8988T (cell line): ENCODE measurements at regions not wholly inside any gene's neighbourhood (a gene's known extent, or its start where the extent isn't known, plus 50 kb on each side); places are given as distances from the start of the nearest gene placed in this dataset.
"Not testable (repeated sequence)": the region's sequence is repeated elsewhere in the genome, so short reads cannot be mapped to it uniquely, and the experiment has no call there.

Source experiments
- DNase-seq: peaks from one replicate; pipeline ENCODE4 v3.0.0; 2011

DNA sequence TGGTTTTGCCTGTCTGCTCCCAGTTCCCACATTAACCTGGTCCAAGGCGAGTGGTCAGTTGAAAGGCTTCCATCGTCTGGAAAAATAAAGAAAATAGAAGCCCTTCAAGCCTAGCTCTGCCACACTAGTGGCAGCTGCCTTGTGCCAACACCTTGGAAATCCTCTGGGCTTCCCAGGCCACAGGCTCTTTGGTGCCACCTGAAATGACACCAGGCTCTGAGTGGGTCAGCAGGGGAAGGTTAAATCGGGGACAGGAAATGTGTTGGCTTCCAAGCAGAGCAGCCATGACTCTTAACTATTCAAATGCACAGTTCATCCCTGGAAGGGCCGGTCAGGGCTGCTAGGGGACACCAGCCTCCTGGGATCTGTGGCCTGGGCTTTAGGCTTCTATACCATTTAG lies 558.7 kb downstream of the MATN1 start:
- DNase-seq = no peak

DNA sequence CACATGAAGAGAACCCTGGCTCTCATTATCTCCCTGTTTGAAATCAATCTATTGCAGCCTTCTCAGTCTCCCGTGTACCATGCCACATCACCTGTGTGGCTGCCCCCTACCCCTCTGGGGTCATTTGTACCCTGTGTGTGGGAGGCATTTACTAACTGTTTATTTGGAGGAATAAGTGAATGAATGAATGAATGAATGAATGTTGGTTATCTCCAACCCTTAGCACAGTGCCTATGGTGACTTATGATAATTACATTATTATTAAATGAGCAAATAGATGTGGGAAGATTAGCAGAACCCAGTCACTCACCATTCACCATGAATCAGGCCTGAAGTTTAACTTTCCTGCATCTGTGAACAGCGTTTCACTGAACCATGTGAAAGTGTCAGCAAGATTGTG lies 560.8 kb downstream of the MATN1 start:
- no peak for DNase-seq

DNA sequence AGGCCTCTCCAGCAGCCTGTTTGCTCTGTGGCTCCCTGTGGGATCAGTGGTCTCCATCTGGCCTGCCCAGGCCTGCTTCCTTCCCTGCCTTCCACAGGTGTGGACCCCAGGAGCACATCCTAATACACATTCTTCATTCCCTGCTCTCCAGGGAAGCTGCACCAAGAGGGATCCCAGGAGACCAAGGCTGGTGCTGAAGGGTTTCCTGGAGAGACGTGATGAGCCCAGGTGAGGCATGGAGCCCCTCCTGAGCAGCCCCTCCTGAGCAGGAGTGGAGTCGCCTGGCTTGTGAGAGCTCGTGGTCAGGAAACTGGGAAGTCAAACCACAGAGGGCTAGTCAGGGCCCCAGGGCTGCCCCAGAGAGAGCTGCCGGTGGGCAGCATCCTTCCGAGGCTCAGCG lies 561.4 kb downstream of the MATN1 start:
- DNase-seq = no peak

DNA sequence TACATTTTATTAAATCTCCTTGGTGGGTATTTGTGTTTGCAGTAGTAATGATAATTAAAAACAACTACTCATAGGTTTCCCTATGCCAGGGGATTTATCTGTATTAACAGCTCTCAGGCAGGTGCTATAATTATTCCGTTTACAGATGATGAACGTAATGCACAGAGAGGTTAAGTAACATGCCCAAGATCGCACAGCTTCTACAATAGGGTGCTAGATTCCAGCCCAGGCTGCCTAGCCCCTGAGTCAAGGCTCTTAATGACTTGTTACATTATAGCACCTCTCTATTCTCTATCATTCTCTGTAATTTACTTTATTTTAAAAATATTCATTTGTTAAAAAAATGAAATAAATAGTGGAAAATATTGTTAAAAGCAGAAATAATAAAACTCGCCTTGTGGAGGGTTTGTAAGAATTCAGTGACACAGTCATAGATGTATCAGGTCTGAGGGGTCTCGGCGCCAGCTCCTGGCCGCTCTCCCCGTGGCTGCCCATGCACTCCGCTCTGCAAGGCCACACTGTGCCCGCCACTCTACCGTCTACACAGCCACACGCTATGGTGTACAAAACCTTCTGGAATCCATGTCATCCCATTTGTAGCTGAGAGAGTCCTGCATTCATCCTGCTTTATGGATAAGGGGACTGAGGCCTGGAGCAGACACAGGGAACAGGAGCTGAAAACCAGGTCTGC lies 562.2 kb downstream of the MATN1 start:
- no peak for DNase-seq

DNA sequence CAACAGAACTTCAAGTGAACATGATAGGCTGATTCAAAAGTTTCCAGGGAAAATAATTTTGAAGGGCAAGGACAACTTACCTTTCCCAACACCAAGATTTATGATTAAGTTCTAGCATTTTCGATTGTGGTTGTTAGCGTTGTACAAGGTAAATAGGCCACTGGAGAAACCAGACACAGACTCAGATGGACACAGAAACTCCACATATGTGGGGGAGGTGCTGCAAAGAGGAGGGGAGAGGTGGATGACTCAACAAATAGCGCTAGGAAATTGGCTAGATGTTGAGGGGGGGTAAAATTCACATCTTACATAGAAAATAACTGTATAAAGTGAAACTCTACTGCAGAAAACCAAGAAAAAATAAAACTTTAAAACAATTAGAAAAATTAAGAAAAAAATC lies 564.4 kb downstream of the MATN1 start:
- DNase-seq = no peak

DNA sequence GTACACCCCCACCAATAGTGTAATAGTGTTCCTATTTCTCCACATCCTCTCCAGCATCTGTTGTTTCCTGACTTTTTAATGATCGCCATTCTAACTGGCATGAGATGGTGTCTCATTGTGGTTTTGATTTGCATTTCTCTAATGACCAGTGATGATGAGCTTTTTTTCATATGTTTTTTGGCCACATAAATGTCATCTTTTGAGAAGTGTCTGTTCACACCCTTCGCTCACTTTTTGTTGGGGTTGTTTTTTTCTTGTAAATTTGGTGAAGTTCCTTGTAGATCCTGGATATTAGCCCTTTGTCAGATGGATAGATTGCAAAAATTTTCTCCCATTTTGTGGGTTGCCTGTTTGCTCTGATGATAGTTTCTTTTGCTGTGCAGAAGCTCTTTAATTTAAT lies 567.7 kb downstream of the MATN1 start:
- DNase-seq = not testable (repeated sequence)

DNA sequence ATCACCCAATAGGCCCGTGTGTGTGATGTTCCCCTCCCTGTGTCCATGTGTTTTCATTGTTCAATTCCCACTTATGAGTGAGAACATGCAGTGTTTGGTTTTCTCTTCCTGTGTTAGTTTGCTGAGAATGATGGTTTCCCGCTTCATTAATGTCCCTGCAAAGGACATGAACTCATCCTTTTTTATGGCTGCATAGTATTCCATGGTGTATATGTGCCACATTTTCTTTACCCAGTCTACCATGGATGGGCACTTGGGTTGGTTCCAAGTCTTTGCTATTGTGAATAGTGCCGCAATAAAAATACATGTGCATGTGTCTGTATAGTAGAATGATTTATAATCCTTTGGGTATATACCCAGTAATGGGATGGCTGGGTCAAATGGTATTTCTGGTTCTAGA lies 568.1 kb downstream of the MATN1 start:
- DNase-seq = not testable (repeated sequence)

DNA sequence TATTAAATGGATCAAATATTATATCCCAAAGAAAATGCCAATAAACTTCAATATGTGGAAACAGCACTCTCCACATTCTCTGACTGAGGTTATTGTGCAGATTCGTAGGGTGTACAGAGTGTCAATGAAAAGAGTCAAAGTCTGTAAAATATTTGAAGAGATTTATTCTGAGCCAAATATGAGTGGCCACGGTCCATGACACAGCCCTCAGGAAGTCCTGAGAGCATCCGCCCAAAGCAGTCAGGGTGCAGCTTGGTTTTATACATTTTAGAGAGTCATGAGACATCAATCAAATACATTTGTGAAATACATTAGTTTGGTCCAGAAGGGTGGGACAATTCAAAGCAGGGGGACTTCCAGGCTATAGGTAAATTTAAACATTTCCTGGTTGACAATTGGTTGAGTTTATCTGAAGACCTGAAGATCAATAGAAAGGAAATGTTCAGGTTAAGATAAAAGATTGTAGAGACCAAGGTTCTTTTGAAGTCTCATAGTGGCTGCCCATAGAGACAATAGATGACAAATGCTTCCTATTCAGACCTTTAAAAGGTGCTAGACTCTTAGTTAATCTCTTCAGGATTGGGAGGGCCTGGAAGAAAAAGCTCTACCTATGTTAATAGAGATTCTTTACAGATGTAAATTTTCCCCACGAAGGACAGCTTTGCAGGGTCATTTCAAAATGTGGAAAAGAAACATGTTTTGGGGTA lies 569.5 kb downstream of the MATN1 start:
- no peak for DNase-seq

DNA sequence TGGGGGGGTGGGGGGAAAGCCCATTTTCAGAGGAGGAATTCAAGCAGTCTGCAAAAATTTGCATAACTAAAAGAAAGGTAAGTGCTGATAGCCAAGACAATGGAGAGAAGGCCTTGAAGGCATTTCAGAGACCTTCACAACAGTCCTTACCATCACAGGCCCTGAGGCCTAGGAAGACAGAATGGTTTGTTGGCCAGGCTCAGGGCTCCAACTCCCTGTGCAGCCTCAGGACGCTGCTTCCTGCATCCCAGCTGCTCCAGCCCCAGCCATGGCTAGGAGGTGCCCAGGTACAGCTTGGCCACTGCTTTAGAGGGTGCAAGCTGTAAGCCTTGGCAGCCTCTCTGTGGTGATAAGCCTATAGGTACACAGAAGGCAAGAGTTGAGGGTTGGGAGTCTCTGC lies 571.6 kb downstream of the MATN1 start:
- DNase-seq = no peak

DNA sequence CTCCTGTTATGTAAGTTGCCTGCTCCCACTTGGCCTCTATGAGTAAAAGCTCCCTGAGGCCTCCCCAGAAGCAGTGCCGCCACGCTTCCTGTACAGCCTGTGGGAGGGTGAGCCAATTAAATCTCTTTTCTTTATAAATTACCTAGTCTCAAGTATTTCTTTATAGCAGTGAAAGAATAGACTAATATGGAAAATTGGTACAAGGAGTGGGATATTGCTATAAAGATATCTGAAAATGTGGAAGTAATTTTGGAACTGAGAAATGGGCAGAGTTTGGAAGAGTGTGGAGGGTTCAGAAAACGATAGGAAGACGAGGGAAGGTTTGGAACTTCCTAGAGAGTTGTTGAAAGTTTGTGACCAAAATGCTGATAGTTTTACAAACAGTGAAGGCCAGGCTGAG lies 572.3 kb downstream of the MATN1 start:
- DNase-seq = no peak

DNA sequence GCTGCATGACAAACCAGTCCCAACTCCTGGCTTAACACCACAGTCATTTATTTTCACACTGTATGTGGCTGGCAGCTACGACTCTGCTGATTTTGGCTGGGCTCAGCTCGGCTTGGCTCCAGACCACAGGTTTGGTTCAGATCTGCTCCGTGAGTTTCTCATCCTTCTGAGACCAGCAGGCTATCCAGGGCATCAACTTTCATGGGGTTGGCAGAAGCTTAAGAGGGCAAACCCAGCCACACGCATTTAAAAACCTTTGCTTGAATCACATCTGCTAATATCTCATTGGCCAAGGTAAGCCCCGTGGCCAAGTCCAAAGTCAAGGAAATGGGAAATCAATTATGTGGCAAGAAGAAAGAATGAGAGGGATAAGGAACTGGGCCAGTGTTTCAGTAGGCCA lies 574.2 kb downstream of the MATN1 start:
- no peak for DNase-seq

DNA sequence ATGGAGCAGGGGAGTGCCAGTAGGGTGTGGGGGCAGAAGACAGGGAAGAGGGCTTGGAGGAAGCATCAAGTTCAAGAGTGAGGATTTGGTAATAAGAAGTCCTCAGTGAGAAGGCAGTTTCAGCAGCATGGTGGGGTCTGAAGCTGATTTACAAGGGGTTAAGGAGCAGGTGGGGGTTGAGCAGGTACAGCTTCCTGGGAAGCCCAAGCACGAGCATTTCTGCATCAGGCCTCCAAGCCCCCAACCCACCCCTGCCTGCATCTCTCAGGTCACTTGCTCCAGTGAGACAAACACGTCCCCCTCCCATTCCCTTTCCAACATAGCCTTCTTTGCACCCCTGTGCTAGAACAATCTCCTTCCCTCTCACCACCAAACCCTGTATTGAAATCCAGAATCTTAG lies 574.7 kb downstream of the MATN1 start:
- DNase-seq = no peak

DNA sequence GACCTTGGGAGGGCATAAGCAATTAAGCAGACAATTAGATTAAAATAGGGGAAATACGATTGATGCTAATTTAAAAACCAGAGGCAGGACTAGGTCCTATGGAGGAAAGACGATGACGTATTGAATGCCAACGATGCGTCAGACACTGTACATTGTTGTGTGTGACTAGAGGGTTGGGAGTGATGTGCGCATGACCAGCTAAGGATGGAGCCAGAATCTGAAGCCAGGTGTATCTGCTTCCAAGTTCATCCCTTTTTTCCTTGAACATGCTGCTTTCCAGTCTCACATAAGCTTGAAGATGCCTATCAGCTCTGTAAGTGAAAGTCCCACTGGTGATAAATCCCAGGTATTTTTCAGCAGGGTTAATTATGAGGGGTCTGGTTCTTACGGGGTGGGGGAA lies 576.2 kb downstream of the MATN1 start:
- no peak for DNase-seq

DNA sequence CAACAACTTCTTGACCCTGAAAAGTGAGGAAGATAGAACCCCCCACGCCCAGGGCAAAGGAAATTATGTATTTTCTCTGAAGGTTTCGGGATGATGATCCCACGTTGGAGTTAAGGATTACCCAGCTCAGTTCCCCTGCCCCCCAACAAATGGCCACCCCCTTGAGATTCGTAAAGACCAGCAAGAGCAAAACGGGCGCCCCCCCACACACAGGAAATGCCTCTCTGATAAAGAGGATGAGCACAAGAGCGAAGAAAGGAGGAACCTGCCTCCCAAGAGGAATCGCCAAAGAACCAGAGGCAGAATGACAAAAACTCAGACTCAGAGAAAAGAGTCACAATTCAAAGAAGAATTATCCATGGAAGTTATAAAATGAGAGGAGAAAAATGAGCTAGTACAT lies 576.9 kb downstream of the MATN1 start:
- no peak for DNase-seq

DNA sequence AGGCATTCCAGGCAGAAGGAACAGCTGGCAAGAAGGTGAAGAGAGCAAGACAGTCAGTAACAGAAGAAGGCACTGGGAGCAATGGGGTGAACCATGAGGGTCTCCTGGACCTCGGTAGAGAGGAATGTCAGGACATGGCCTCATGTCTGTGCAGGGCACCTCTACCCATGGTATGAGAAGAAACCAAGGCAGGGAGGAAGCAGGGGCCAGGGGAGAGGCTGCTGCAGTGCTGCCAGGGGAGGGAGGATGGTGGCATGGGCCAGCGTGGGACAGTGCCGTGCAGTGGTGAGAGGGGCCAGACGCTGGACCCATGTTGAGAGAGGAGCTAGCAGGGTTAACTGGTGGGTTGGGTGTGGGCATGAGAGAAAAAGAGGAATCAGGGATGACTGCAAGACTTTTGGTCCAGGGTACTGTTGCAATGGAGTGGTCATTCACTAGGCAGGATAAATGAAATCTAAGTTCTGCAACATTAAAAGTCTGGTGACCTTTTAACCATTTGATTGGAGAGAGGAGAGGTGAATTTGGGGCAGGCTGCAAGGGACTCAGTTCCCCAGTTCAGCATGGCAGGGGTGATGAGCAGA lies 577.6 kb downstream of the MATN1 start:
- DNase-seq = no peak

DNA sequence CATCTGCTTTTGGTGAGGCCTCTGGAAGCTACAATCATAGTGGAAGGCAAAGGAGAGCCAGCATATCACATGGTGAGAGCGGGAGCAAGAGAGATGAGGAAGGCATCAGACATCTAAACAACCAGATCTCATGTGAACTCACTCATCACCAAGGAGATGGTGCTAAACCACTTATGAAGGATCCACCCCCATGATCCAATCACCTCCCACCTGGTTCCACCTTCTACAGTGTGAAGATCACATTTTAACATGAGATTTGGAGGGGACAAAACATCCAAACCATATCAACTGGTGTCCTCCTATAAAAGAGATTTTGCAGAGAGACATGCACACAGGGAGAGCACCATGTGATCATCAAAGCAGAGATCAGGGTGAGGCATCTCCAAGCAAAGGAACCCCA lies 578.6 kb downstream of the MATN1 start:
- DNase-seq = no peak

DNA sequence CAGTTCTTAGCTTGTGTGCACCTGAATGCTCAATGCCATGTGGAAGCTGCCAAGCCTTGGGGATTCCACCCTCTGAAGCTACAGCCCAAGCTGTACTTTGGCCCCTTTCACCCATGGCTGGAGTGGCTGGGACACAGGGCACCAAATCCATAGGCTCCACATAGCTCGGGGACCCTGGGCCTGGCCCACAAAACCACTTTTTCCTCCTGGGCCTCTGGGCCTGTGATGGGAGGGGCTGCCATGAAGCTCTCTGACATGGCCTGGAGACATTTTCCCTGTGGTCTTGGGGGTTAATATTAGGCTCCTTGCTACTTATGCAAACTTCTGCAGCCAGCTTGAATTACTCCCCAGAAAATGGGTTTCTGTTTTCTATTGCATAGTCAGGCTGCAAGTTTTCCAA lies 579.9 kb downstream of the MATN1 start:
- DNase-seq = no peak

DNA sequence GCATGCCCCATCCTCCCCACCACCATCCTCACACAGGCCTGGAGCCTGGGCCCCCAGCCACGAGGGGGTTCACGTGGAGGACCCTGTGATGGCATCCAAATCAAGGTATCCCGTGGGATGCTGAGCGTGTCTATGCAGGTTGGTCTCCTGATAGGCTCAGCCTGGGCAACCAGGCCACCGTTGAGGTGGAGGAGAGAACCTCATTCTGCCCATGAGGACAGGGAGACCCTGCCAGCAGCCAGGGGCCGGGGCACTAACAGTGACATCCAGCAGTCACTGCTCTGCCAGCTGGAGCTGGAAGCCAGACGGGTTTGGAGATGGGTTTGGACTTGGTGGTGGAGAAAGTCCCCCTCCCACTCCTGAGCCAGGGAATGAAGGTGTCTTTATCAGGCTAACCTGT lies 582.8 kb downstream of the MATN1 start:
- no peak for DNase-seq

DNA sequence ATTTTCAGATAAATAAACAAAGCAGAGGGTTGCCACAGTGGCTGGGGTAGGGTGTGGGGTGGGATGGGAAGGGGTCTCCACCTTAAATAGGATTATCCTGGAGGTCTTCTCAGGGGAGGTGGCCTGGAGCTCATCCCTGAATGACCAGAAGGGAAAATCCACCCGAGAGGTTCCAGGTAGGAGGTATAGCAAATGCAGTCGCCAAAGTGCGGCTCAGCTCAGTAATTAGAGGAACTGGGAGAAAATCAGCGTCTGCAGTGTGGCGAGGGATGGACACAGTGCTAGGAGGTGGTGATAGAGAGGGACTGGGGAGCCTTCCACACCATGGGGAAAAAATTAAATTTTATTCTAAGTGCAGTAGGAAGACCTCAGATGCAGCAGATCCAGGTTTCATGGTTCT lies 584.5 kb downstream of the MATN1 start:
- DNase-seq = no peak

DNA sequence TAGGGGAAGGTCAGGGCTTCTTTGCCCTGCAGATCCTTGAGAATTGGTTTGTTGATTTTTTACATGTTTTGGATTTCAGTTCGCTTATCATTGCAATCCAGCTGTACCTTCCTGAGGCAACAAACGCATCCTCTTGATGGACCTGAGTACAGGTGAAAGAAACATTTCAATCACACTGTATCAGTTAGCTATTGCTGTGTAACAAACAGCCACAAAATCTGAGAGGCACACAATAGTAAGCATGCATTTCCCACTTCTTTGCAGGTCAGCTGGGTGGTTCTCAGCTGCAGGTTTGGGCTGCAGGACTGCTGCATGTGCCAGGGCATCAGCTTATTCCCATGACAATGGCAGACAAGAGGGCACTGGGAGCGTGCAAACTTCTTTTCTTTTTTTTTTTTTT lies 586.4 kb downstream of the MATN1 start:
- no peak for DNase-seq

DNA sequence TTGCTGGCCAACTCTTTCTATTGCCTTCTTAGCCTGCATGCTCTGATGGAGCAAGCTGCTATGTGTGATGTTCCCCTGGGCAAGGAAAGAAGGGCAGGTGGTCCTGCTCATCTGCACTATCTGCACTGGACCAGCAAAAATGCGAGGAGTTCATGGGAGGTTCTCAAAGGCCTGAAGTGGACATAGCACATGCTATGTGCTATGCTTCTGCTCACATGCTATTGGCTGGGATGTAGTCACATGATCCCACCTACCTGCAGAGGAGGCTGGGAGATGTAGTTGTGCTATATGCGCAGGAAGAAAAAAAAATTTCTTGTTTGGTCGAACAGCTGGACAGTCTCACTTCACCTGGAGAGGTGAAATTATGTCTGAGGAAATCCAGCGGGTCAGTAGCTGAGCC lies 587.7 kb downstream of the MATN1 start:
- no peak for DNase-seq

DNA sequence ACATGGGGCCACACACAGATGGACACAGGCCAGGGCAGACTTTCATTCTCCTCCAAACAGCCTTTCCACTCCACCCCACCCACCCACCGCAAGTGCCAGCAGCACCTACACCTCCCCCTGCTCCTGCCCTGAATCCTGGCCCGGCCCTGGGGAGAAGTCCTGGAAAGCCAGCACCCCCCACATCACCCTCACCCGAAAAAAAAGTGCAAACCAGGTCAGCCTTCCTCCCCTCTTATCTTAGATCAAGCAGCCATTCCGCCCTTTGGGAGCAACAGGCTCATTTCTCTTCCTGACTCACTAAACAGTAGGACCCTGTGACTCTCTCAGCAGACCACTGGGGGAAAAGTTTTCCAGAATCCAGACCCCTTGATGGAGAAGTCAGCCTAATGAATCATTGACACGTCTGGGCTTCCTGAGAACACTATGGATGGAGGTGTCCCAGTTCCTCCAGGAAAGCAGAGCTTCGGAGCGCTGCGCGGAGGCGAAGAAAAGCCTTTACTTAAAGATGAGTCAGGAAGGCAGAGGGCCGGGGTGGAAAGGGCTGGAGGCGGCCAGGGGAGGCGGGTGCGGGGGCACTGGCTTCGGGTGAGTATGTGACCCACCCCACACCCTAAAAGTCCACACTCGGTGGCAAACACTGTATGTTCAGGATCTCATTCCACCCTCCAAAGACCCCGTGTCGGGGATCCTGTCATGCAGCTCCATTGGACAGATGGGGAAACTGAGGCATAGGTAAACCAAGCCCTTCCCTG lies 588.7 kb downstream of the MATN1 start:
- no peak for DNase-seq

DNA sequence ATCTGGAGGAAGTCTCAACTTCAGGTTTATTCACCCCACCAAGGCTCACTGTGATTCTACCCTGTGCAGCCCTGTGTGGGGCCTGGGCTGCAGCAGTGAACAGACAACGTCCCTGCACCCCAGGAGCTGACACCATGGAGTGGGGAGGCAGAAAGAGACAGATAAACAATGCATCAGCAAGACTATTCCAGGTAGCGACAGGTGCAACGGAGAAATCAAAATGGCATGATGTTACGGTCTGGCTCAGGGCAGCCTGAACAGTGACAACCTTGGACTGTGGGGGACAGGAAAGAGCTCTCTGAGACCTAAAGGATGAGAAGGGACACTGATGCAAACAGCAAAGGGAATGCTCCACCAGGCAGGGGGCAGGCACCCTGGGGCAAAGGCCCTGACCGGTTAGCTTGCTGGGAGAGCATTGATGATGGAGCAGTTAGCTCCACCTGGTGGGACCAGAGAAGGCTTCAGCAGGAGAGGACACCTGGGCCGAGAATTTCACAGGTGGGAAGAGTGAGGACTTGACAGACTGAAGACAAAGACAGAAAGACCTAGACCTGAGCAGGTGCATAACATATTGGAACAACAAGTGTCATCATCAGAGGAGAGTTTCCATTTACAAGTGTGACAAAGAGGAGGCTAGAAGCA lies 589.9 kb downstream of the MATN1 start:
- DNase-seq = no peak
